GM21786 (cell line): ENCODE measurements at regions not wholly inside any gene's neighbourhood (a gene's known extent, or its start where the extent isn't known, plus 50 kb on each side); places are given as distances from the start of the nearest gene placed in this dataset.

Source experiments
- ATAC-seq: cut with Tn5 transposase; IDR thresholded peaks from one replicate; pipeline ENCODE4 v1.9.1; 2021; ENCODE audit not compliant: unreplicated experiment

- ATAC-seq: no peak
These were observed 51.9 kb upstream of the DBX2 start for GRCh38 chr12:45102818-45103217.

GRCh38 chr12:45105996-45106395, 55.1 kb upstream of the DBX2 start:
- ATAC-seq: no peak

- no peak for ATAC-seq
These were observed 61.4 kb upstream of the DBX2 start for GRCh38 chr12:45112306-45112705.

- ATAC-seq: no peak
These were observed 70.3 kb upstream of the DBX2 start for GRCh38 chr12:45121224-45121623.

- no peak for ATAC-seq
These were observed 72.0 kb upstream of the DBX2 start for GRCh38 chr12:45122768-45123380.

- ATAC-seq: no peak
These were observed 73.7 kb upstream of the DBX2 start for GRCh38 chr12:45124485-45125155.

- ATAC-seq: no peak
These were observed 75.1 kb upstream of the DBX2 start for GRCh38 chr12:45125997-45126396.

- no peak for ATAC-seq
These were observed 77.7 kb upstream of the DBX2 start for GRCh38 chr12:45128637-45129036.

GRCh38 chr12:45130881-45131281, 80.0 kb upstream of the DBX2 start:
- peak; percentile 82 for ATAC-seq

- ATAC-seq: no peak
These were observed 80.6 kb upstream of the DBX2 start for GRCh38 chr12:45131506-45131905.

GRCh38 chr12:45138609-45139008, 77.3 kb upstream of the ANO6 start:
- ATAC-seq: no peak

GRCh38 chr12:45148006-45148405, 67.9 kb upstream of the ANO6 start:
- no peak for ATAC-seq

- ATAC-seq: no peak
These were observed 67.3 kb upstream of the ANO6 start for GRCh38 chr12:45148619-45149018.

- ATAC-seq: no peak
These were observed 50.6 kb upstream of the ANO6 start for GRCh38 chr12:45165284-45165683.

- ATAC-seq: no peak
These were observed 49.8 kb upstream of the ANO6 start for GRCh38 chr12:45166056-45166455.
